SK-N-SH treated with all-trans-retinoic acid at 6 μM for 48 hours (cell line): ENCODE measurements at regions not wholly inside any gene's neighbourhood (a gene's known extent, or its start where the extent isn't known, plus 50 kb on each side); places are given as distances from the start of the nearest gene placed in this dataset.

ENCODE experiments used
- ATAC-seq: fragments of 200-7000 bp; cut with Tn5 transposase; 3 replicates; pipeline ENCODE4 v1.9.1; 2020; ENCODE audit warnings: mild to moderate bottlenecking, moderate library complexity
- ARNTL ChIP-seq: fragments of 450-650 bp; formaldehyde crosslinking; IDR thresholded peaks from 2 replicates; pipeline ENCODE4 v1.5.0; 2020; ENCODE audit warnings: low read depth, mild to moderate bottlenecking, moderate library complexity, borderline replicate concordance
- BACH2 ChIP-seq: fragments of 250-450 bp; sonication (Bioruptor Pico); IDR thresholded peaks from 2 replicates; pipeline ENCODE4 v1.9.0; 2021; ENCODE audit warnings: mild to moderate bottlenecking, borderline replicate concordance
- CREB5 ChIP-seq: fragments of 250-450 bp; sonication (Bioruptor Pico); IDR thresholded peaks from 2 replicates; pipeline ENCODE4 v1.5.1; 2020; ENCODE audit warnings: low read depth, mild to moderate bottlenecking, moderate library complexity
- CSDC2 ChIP-seq: fragments of 250-450 bp; sonication (Bioruptor Pico); IDR thresholded peaks from 2 replicates; pipeline ENCODE4 v1.5.0; 2020; ENCODE audit warnings: mild to moderate bottlenecking, moderate library complexity
- GLIS3 ChIP-seq: fragments of 250-450 bp; sonication (Bioruptor Pico); IDR thresholded peaks from 2 replicates; pipeline ENCODE4 v1.5.0; 2020; ENCODE audit warnings: mild to moderate bottlenecking, moderate library complexity
- ISL1 ChIP-seq: fragments of 250-450 bp; sonication (Bioruptor Pico); IDR thresholded peaks from 2 replicates; pipeline ENCODE4 v2.1.2; 2022; ENCODE audit warnings: mild to moderate bottlenecking, moderate library complexity
- OSR1 ChIP-seq: fragments of 250-450 bp; sonication (Bioruptor Pico); IDR thresholded peaks from 2 replicates; pipeline ENCODE4 v1.8.0; 2022; ENCODE audit warnings: moderate library complexity, mild to moderate bottlenecking, inconsistent platforms
- POU6F1 ChIP-seq: fragments of 250-450 bp; sonication (Bioruptor Pico); IDR thresholded peaks from 2 replicates; pipeline ENCODE4 v1.8.0; 2021; ENCODE audit warnings: low read depth, mild to moderate bottlenecking, moderate library complexity, borderline replicate concordance
- RARB ChIP-seq: fragments of 250-450 bp; sonication (Bioruptor Pico); IDR thresholded peaks from 2 replicates; pipeline ENCODE4 v1.8.0; 2021; ENCODE audit warnings: mild to moderate bottlenecking, moderate library complexity
- SNAI2 ChIP-seq: fragments of 250-450 bp; sonication (Bioruptor Pico); IDR thresholded peaks from 2 replicates; pipeline ENCODE4 v1.5.0; 2020; ENCODE audit warnings: mild to moderate bottlenecking, moderate library complexity
- TOX ChIP-seq: fragments of 250-450 bp; sonication (Bioruptor Pico); IDR thresholded peaks from 2 replicates; pipeline ENCODE4 v1.8.0; 2021; ENCODE audit warnings: mild to moderate bottlenecking, moderate library complexity, borderline replicate concordance
- TSHZ2 ChIP-seq: fragments of 250-450 bp; sonication (Bioruptor Pico); IDR thresholded peaks from 2 replicates; pipeline ENCODE4 v1.5.0; 2020; ENCODE audit warnings: mild to moderate bottlenecking, moderate library complexity
- ZC3H10 ChIP-seq: fragments of 250-450 bp; sonication (Bioruptor Pico); IDR thresholded peaks from 2 replicates; pipeline ENCODE4 v1.5.1; 2021; ENCODE audit warnings: mild to moderate bottlenecking, moderate library complexity
- ZFP3 ChIP-seq: fragments of 250-450 bp; sonication (Bioruptor Pico); IDR thresholded peaks from 2 replicates; pipeline ENCODE4 v1.5.0; 2020; ENCODE audit warnings: mild to moderate bottlenecking, moderate library complexity
- ZFP30 ChIP-seq: fragments of 450-650 bp; formaldehyde crosslinking; IDR thresholded peaks from 2 replicates; pipeline ENCODE4 v1.5.0; 2022; ENCODE audit warnings: mild to moderate bottlenecking, moderate library complexity
- ZNF565 ChIP-seq: fragments of 450-650 bp; formaldehyde crosslinking; conservative IDR thresholded peaks from 2 replicates; pipeline ENCODE4 v1.5.0; 2020; ENCODE audit warnings: low read depth, mild to moderate bottlenecking, moderate library complexity
- ZNF70 ChIP-seq: fragments of 450-650 bp; formaldehyde crosslinking; IDR thresholded peaks from 2 replicates; pipeline ENCODE4 v1.5.0; 2020; ENCODE audit warnings: mild to moderate bottlenecking, moderate library complexity
- ZNF8 ChIP-seq: fragments of 450-650 bp; formaldehyde crosslinking; IDR thresholded peaks from 2 replicates; pipeline ENCODE4 v1.5.0; 2020; ENCODE audit warnings: mild to moderate bottlenecking, moderate library complexity
- TF ChIP-seq, protein P1 (sequence below): fragments of 250-450 bp; sonication (Bioruptor Pico); IDR thresholded peaks from 2 replicates; pipeline ENCODE4 v1.8.0; 2020; ENCODE audit warnings: mild to moderate bottlenecking, moderate library complexity, borderline replicate concordance
- TF ChIP-seq, protein P2 (sequence below): fragments of 250-450 bp; sonication (Bioruptor Pico); IDR thresholded peaks from 2 replicates; pipeline ENCODE4 v1.5.1; 2021; ENCODE audit warnings: mild to moderate bottlenecking, moderate library complexity

DNA sequence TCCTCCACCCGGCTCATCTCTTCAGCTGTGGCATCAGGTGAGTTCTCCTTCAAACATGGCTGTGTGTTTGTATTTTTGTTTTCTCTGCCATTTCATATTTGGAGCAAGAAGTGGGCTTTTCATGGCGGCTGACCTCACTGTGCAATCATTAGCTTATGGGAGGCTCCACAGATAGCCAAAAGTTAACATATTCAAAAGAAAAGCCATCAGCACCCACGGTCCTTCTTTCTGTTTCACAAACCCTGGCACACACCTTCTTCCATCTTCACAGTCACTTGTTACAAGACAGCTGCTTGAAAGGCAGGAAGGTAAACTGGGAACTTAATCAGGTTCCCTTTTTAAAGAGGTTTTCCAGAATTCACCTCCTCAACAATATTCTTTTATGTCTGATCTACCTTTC, 69.3 kb upstream of the ATP12A start:
- TF ChIP-seq TOX (CRISPR knock-in tag): no peak
- TF ChIP-seq ISL1 (CRISPR knock-in tag): no peak
- no peak for TF ChIP-seq RARB (CRISPR knock-in tag)
- no peak for TF ChIP-seq BACH2
- TF ChIP-seq CREB5 (CRISPR knock-in tag): no peak
- TF ChIP-seq GLIS3 (CRISPR knock-in tag): no peak
- no peak for TF ChIP-seq SNAI2 (CRISPR knock-in tag)
- no peak for TF ChIP-seq ZNF8 (CRISPR knock-in tag)
- TF ChIP-seq, protein P1, sequence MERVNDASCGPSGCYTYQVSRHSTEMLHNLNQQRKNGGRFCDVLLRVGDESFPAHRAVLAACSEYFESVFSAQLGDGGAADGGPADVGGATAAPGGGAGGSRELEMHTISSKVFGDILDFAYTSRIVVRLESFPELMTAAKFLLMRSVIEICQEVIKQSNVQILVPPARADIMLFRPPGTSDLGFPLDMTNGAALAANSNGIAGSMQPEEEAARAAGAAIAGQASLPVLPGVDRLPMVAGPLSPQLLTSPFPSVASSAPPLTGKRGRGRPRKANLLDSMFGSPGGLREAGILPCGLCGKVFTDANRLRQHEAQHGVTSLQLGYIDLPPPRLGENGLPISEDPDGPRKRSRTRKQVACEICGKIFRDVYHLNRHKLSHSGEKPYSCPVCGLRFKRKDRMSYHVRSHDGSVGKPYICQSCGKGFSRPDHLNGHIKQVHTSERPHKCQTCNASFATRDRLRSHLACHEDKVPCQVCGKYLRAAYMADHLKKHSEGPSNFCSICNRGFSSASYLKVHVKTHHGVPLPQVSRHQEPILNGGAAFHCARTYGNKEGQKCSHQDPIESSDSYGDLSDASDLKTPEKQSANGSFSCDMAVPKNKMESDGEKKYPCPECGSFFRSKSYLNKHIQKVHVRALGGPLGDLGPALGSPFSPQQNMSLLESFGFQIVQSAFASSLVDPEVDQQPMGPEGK (CRISPR knock-in tag): no peak
- TF ChIP-seq ZNF70 (CRISPR knock-in tag): no peak
- no peak for TF ChIP-seq TSHZ2 (CRISPR knock-in tag)
- no peak for TF ChIP-seq OSR1 (CRISPR knock-in tag)
- ATAC-seq: no peak

- TF ChIP-seq ARNTL (CRISPR knock-in tag): no peak
- TF ChIP-seq SNAI2 (CRISPR knock-in tag): no peak
- no peak for TF ChIP-seq TOX (CRISPR knock-in tag)
- no peak for TF ChIP-seq TSHZ2 (CRISPR knock-in tag)
- TF ChIP-seq GLIS3 (CRISPR knock-in tag): no peak
- no peak for TF ChIP-seq ZC3H10 (CRISPR knock-in tag)
- TF ChIP-seq CREB5 (CRISPR knock-in tag): no peak
- no peak for TF ChIP-seq CSDC2 (CRISPR knock-in tag)
- no peak for TF ChIP-seq BACH2
- TF ChIP-seq POU6F1 (CRISPR knock-in tag): no peak
- TF ChIP-seq RARB (CRISPR knock-in tag): no peak
- no peak for TF ChIP-seq ZFP3
- TF ChIP-seq ZNF565: no peak
- TF ChIP-seq, protein P2, sequence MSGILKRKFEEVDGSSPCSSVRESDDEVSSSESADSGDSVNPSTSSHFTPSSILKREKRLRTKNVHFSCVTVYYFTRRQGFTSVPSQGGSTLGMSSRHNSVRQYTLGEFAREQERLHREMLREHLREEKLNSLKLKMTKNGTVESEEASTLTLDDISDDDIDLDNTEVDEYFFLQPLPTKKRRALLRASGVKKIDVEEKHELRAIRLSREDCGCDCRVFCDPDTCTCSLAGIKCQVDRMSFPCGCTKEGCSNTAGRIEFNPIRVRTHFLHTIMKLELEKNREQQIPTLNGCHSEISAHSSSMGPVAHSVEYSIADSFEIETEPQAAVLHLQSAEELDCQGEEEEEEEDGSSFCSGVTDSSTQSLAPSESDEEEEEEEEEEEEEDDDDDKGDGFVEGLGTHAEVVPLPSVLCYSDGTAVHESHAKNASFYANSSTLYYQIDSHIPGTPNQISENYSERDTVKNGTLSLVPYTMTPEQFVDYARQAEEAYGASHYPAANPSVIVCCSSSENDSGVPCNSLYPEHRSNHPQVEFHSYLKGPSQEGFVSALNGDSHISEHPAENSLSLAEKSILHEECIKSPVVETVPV (CRISPR knock-in tag): no peak
- TF ChIP-seq OSR1 (CRISPR knock-in tag): no peak
- TF ChIP-seq, protein P1 (CRISPR knock-in tag): no peak
- no peak for TF ChIP-seq ZFP30 (CRISPR knock-in tag)
- TF ChIP-seq ZNF70 (CRISPR knock-in tag): no peak
- no peak for TF ChIP-seq ISL1 (CRISPR knock-in tag)
- no peak for TF ChIP-seq ZNF8 (CRISPR knock-in tag)
- ATAC-seq: no peak
These were observed 67.5 kb upstream of the ATP12A start for GRCh38 chr13:24612726-24613125.
